GM18519 (cell line): ENCODE measurements at regions not wholly inside any gene's neighbourhood (a gene's known extent, or its start where the extent isn't known, plus 50 kb on each side); places are given as distances from the start of the nearest gene placed in this dataset.
"Not testable (repeated sequence)": the region's sequence is repeated elsewhere in the genome, so short reads cannot be mapped to it uniquely, and the experiment has no call there.

Source experiments
- ATAC-seq: cut with Tn5 transposase; IDR thresholded peaks from one replicate; pipeline ENCODE4 v1.9.1; 2021; ENCODE audit warnings: mild to moderate bottlenecking, moderate library complexity; ENCODE audit not compliant: unreplicated experiment, low FRiP score

GRCh38 chr9:105969636-105970035 lies 275.3 kb downstream of the TMEM38B start:
- ATAC-seq, result no peak

DNA sequence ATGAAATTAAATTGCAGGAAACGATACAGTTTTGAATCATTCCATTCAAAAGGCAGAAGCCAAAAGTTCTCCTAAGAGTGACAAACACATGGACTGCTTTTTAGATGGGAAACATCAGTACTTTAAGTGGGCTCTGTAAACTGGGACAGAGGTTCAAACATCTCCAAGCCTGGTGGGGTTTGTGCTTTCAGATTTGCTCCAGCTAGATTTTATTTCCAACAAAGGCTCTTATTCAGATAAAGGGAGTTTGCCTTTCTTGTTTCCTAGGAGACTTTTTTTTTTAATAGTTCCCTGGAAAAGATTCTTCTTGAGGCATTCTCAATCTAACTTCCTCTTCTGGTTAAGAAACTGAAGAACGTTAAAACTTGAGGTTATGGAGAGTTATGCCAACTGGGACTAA lies 277.6 kb downstream of the TMEM38B start:
- ATAC-seq, result no peak

DNA sequence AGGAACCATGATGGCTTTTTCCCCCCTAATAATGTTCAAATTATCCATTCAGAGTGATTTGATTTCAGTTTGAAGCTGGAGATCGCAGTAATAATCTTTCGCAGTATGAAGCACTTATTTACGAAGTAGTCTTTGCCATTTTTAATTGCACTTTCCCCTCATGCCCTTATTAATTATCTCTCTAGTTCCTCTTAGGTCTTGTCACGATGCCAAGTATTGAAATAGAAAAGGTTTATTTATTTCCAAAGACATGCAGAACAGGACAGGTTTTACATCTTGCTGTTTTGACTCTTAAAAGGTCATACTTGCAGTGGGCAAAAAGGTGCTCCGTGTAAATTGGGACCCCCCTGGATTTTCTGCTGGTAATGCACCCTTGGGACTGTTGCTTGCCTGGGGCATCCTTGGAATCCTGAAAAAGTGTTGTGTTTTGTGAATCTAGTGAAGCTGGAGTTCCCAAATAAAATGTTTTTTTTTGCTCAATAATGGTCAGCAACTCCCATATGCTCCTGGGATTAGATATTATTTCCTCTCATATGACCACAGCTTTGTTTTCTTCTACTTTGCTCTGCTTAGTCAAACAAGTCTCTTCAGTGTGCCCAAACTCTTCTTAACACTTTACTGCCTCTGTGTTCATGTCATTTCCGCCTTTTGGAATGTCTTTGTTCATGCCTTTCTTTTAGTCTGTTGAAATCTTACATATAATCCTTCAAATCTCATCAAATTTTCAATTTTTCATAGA lies 278.3 kb downstream of the TMEM38B start:
- no peak for ATAC-seq

- ATAC-seq, result no peak
Observed at GRCh38 chr9:105973951-105974351, 279.6 kb downstream of the TMEM38B start.

DNA sequence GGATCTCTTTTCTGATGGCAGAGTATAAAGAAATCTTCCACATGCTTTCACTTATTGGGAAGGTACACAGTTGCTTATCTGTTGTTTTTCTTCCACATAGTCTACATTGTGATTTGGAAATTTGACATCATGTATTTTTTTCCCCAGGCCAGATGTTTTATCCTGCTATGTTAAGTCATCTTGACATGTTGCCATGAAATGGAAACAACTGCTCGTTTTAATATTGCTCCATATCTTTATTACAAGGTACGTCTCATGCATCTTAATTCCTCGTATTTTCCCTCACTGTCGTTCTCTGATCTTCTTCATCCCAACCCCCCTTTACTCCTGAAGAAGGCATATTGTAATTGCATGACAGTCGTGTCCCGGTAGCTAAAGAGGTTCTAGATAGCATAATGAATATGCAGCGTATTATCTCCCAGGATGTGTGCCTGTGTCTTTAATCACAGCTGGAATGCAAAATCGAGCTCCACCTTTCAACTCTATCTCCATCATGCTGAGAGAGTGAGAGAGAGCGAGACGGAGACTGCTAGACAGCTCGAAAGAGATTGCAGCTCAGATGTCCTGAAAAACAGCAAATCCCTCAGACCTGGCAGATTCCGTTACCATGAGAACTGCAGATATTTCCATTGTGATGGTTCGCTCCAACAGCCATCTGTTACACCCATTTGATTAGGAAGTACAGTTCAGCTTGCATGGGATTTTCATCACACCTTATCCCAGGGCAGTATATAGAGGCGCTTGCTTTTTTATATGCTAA lies 281.7 kb downstream of the TMEM38B start:
- no peak for ATAC-seq

DNA sequence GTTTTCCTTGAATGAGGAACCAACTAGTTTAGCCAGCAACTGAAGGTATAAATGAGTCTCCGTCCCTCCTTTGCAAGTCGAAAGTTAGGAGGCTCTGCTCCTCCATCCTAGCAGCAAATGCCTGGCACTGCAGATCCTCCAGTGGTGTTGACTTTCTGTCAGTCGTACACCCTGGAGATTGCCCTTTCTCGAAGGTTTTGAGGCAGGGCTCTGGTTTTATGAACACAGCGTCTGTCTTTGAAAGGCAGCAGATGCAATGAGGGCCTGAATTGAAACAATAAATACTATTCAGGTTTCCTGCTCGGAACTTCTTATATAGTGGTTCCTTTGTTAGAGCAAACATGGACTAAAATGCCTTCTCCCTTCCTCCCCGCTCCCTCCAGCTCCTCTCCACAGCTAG lies 284.0 kb downstream of the TMEM38B start:
- ATAC-seq, result no peak

DNA sequence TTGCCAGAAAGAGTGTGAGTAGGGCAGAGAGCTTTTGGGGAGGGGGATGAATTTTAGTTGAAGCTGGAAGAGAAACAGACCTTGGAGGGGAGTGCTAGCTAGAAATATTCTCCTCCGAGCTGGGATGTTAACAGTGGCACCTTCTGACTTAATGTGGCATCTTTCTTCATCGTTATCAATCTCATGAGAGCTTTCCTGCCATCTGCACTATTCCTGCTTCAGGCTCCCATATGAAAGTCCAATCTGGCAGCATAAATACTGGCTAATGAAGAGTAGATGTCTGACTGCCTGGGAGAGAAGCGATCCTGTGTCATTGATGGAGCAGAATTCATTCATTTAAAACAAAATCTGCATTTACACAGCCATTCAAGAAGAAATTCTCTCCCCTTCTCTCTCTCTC lies 284.5 kb downstream of the TMEM38B start:
- no peak for ATAC-seq

GRCh38 chr9:105979290-105979689 lies 284.9 kb downstream of the TMEM38B start:
- no peak for ATAC-seq

- no peak for ATAC-seq
Observed at GRCh38 chr9:105984714-105985113, 290.4 kb downstream of the TMEM38B start.

GRCh38 chr9:105993116-105993854 lies 298.9 kb downstream of the TMEM38B start:
- ATAC-seq, result no peak

GRCh38 chr9:105993921-105994715 lies 299.8 kb downstream of the TMEM38B start:
- ATAC-seq, result no peak

- ATAC-seq, result no peak
Observed at GRCh38 chr9:105994970-105995369, 300.6 kb downstream of the TMEM38B start.

GRCh38 chr9:106017198-106017740 lies 322.9 kb downstream of the TMEM38B start:
- no peak for ATAC-seq

DNA sequence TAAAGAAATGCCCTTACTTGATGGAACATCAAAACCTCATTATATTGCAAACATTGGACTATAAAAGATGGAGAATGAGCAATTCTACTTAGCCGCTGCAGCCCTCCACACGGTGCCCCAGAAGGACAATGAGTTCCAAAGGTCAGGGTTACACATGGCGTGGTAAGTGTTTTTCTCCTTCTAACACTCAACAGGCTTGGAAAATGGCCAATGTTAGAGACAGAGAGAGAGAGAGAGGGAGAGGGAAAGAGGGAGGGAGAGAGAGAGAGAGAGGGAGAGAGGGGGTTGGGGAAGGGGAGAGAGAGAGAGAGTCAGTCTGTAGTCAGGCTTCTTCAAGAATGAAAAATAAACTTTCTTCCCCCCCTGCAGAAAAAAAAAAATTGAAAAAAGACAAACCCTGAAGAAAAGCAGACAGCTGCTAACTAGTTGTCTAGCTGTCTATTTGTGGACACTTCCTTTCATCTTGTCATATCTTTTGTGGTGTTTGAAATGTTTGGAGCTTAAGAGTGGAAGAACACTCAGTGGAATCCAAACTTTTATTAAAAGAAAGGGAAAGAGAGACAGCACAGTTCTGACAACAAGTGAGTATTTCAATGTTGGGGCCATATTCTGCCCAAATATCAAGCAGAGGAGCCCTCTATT lies 324.8 kb downstream of the TMEM38B start:
- no peak for ATAC-seq

- ATAC-seq, result no peak
Observed at GRCh38 chr9:106019702-106020101, 325.4 kb downstream of the TMEM38B start.

- ATAC-seq, result no peak
Observed at GRCh38 chr9:106020186-106020585, 325.8 kb downstream of the TMEM38B start.

DNA sequence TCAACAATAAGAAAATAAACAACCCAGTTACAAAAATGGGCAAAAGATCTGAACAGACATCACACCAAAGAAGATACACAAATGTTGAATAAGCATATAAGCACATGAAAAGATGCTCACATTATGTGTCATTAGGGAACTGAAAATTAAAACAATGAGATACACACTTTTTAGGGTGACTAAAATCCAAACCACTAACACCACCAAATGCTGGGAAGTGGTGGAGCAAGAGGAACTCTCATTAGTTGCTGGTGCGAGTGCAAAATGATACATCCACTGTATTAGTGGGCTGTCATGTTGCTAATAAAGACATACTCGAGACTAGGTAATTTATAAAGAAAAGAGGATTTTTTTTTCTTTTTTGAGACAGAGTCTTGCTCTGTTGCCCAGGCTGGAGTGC lies 329.1 kb downstream of the TMEM38B start:
- no peak for ATAC-seq

GRCh38 chr9:106025453-106025852 lies 331.1 kb downstream of the TMEM38B start:
- no peak for ATAC-seq

DNA sequence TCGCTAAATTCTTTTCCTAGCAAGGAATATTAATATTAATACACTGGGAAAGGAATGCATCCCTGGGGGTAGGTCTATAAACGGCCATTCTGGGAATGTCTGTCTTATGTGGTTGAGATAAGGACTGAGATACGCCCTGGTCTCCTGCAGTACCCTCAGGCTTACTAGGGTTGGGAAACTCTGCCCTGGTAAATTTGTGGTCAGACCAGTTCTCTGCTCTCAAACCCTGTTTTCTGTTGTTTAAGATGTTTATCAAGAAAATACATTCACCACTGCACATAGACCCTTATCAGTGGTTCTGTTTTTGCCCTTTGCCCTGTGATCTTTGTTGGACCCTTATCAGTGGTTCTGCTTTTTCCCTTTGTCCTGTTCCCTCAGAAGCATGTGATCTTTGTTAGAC lies 335.8 kb downstream of the TMEM38B start:
- not testable (repeated sequence) for ATAC-seq

GRCh38 chr9:106032978-106033377 lies 338.6 kb downstream of the TMEM38B start:
- ATAC-seq, result no peak
